DMS153 treated with DMSO at 0.1 percent for 48 hours (cell line): ENCODE measurements at regions not wholly inside any gene's neighbourhood (a gene's known extent, or its start where the extent isn't known, plus 50 kb on each side); places are given as distances from the start of the nearest gene placed in this dataset.
"Not testable (repeated sequence)": the region's sequence is repeated elsewhere in the genome, so short reads cannot be mapped to it uniquely, and the experiment has no call there.

ENCODE experiments used
- DNase-seq: peaks from one replicate; lab custom pipeline; 2025; ENCODE audit not compliant: unreplicated experiment; lab: John Stamatoyannopoulos, UW

DNA sequence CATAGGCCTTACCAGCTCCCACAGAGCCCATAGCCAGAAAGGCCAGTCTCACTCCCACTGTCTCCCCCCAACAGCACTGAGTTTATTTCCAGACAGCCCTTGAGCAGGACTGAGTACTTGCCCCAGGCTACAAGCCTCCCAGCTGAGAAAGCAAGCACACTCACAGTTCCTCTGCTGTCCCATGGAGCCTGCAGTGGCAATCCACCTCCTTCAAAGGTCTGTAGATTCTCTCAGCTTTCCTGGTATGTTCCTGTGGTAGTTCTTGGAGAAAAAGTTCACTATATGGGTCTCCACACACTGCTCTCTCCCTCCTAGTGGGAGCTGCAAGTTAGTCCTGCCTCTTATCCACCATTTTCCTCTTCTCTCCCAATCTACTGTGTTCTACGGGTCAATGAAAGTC is 728.7 kb downstream of the DIAPH3 start:
- DNase-seq = no peak

DNA sequence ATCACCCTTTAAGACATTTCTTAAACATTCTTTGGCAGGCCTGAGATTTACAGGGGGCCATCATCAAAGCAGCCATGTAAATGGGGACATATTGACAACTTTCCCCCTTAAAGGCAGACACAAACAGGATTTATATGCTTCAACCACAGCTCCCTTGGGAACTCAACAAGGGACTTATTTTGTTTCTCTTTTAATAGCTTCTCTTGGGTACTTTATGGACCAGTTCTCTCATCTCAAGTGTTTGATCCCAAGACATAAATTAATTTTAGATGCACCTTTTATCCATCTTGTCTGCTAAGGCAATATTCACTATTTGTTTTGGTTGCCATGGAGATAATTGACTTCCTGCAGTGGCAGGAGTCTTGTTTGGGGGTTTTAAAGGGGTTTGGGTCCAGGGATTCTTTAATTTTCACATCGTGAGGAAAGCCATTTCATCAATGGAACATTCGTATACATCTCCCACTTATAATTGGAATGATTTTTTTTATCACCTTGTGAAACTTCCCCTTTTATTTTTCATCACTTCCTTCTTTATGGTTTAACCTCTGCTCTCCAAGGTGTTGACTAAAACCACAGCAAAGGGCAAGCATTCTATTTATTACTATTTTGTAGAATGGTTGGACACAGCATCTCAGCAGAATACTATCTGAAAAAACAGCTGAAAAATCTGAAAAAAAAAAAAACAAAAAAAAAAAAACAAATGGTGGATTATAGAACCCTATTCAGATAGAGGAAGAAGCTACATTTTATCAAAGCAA is 726.0 kb downstream of the DIAPH3 start:
- no peak for DNase-seq

DNA sequence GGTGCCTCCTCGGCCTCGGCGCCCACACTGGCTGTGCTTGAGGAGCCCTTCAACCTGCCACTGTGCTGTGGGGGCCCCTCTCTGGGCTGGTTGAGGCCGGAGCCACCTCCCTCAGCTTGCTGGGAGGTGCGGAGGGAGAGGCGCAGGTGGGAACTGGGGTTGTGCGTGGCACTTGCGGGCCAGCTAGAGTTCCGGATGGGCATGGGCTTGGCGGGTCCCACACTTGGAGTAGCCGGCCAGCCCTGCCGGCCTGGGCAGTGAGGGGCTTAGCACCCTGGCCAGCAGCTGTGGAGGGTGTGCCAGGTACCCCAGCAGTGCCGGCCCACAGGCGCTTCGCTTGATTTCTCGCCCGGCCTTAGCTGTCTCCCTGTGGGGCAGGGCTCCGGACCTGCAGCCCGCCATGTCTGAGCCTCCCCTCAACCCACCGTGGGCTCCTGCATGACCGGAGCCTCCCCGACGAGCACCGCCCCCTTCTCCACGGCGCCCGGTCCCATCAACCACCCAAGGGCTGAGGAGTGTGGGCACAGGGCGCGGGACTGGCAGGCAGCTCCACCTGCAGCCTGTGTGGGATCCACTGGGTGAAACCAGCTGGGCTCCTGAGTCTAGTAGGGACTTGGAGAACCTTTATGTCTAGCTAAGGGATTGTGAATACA is 723.8 kb downstream of the DIAPH3 start:
- DNase-seq = no peak

DNA sequence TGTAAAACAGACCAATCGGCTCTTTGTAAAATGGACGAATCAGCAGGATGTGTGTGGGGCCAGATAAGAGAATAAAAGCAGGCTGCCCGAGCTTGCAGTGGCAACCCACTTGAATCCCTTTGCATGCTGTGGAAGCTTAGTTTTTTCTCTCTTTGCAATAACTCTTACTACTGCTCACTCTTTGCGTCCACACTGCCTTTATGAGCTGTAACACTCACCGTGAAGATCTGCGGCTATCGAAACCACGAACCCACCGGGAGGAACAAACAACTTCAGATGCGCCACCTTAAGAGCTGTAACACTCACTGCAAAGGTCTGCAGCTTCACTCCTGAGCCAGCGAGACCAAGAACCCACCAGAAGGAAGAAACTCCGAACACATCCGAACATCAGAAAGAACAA is 722.7 kb downstream of the DIAPH3 start:
- not testable (repeated sequence) for DNase-seq

DNA sequence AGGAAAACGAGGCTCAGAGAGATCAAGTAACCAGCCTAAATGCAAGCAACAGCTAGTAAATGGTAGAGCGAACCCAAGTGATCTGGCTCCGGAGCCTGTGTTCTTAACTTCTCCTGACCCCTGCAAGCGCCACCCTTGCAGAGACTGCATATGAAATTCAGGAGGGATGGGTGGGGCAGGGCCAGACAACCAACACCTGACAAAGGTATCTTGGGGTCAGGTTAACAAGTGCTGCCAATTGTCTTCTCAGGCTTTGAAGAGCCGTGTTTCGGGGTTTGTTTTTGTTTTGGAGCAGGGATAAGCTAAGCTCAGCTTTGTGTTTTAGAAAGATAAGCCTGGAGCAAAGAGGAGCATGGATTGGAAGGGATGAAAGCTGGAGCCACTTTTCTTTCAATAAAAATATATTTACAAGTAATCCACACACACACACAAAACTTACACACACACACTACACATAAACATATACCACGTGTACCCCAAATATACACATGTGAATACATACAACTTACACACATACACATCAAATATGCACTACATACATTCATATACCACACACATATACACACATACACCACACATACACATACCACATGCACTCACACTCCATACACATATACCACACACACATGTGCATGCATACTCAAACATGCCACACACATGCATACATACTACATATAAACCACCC is 722.0 kb downstream of the DIAPH3 start:
- no peak for DNase-seq

DNA sequence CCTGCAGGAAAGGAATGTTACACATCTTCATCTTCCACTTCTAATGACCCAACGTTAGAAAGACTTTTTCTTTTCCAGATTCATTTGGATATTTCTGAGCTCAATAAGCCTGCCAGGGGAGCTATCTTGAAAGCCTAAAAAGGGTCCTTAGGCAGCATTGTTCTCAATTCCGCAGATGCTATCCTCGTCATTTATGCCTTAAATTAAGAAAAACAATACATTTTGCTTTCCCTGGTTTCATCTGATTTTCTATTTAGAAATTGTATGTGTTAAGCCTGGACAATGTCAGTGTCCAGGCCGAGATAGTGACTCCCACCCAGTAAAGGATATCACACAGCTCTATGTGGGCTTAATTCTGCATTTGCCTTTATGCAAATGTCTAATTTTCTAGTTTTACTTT is 721.3 kb downstream of the DIAPH3 start:
- DNase-seq = no peak

DNA sequence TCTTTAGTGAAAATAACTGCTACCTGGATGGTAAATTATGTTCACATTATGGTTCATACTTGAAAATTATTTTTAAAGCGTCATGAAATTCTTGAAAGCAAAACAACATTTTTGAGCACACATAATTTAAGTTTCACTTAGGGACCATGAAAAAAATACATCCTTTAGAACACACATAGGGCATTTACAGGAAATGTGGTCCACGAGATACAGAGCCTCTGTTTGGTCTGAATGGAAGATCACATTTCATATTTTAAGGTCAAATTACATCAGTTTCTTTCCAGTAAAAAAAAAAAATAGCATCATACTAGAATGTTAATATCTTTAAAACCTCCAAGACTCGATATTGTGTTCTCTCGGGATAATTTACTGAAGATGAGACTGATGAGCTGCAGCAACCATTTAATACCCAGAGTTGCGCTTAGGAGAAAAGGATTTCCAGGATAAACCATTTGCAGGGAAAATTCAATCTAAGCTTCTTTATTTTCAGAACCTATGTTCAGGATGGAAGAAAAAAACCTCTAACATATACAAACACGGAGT is 720.7 kb downstream of the DIAPH3 start:
- DNase-seq = no peak

DNA sequence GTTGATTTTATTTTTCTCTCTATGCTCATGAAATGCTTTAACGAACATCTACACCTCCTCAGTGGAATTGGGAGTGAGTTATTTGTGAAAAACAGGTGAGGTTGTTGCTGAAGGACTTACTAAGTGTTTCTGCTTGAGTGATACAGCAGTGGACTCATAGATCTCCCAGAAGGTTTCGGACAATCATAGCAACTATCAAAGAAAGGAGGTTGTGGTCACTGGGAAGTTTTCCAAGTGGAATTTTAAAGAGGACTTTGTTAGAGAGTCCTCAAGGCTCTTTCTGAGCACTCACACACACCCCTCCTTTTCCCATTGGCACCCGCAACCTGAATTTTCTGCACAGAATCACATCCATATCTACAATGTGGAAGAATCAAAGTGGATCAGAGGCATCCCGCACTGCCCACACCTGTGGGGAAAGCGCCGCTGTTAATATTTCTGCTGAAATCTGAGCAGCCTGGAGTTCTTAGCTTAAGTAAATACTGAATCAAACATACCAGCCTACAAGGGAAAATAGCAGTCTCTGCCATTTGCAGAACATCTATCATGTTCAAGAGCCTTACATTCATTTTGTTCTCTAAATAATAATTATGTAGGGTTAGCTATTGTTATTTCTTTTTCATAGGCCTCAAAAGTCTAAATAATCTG is 719.4 kb downstream of the DIAPH3 start:
- peak; percentile 45 for DNase-seq

DNA sequence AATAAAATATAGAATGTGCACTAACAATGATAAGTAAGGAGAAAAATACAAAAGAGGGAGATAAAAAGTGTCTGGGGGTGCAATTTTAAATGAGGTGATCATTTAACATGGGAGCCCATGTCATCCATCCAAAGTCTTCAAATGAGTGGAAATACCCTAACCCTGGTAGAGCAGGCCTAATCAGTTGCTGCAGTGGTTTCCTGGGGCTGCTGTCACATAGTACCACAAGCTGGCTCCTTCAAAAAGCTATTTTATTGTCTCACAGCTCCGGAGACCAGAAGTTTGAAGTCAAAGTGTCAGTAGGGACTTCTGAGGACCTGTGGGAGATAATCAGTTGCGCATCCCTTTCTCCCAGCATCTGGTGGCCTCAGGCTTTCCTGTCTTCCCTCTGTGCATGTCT is 717.9 kb downstream of the DIAPH3 start:
- DNase-seq = no peak

DNA sequence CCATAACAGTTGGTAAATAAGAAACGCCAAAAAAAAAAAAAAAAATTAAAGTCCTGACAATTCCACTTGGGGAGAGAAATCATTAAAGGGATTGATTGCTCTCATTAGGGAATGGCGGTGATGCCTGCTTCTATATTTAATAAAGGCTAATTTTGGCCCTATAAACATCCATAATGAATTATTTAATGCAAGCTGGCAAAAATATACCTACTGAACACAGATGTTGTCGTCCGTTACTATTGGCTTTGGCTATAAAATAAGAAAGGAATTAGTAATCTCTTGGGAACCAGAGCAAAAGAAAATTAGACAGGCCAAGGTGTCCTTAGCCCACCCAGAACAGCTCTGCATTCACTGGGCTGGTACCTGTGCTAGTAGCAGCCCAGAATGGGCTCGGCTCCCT is 717.3 kb downstream of the DIAPH3 start:
- DNase-seq = no peak

DNA sequence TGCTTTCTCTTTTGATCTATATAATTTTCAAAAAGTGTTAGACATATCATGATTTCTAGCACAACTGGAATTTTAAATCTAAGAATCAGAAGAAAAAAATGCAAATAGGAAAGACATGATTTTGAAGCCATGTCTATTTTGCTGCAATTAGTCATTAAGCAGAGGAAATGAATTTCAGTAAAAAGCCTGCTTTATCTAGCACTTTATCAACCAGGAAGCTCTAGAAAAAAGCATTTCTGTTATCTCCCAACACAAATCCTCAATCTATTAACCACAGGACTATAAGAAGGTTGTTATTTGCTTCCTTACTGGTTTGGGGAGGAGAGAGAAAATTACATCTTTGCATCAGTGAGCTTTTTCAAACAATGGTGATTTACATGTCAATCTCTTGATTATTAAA is 716.7 kb downstream of the DIAPH3 start:
- DNase-seq = no peak

DNA sequence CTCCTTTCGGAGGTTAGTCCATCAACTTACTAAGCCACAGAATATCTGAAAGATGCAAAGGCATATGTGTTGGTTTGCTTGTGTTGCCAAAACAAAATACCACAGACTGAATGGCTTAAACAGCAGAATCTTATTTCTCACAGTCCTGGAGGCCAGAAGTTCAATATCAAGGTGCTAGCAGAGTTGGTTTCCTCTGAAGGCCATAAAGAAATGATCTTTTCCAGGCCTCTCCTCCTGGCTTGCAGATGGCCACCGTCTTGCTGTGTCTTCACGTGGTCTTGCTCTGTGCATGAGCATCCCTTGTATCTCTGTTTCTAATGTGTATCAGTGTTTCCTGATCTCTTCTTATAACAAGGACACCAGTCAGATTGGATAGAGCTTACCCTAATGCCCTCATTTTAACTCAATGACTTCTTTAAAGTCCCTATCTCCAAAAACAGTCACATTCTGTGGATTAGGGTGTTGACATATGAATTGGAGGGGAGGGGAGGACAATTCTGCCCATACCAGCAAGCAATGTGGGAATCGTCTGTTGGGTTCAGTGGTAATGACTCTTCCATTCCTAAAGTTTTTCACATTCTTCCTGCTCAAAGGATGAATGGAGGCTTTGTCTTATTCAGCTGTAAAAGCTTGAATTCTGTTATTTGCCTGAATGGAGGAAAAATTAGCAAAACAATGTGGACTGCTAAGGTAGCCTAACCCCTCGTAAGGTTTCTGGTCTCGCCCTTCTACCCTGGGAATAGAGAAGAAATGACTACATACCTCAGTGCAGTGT is 715.7 kb downstream of the DIAPH3 start:
- no peak for DNase-seq

DNA sequence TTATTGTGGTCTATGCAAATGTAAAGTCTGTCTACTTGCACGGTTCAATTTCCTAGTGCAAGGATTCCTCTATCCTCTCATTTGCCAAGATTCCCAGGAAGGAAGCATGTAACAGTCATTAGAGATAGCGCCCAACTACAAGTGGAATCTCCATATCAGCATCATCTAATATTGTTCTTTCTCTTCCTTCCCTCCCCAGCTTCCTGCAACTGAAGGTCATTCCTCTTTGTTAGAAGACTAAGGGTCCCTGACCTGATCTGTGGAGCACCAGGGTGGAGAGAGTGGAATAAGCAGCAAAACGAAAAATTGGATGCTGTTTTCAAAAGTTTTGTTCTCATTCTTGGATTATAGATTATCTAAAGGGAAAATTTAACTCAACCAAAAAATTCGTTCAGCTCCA is 714.0 kb downstream of the DIAPH3 start:
- DNase-seq = no peak

DNA sequence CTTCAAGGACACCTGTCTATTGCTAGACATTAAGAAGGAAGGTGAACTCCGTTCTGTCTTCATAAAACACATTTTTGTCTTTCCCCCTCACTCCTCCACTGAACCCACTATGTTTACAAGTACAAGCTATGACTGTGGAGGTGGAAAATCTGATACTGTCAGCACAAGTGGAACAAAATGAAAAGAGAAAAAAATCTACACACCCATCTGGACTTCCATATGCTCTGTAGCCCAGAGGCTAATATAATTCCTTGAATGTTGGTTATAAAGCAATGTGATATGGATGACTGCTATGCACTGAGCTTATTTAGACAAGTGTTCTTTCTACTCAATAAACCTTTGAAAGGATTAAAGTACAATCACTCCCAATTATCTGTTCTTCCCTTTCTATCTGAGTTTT is 713.5 kb downstream of the DIAPH3 start:
- no peak for DNase-seq

DNA sequence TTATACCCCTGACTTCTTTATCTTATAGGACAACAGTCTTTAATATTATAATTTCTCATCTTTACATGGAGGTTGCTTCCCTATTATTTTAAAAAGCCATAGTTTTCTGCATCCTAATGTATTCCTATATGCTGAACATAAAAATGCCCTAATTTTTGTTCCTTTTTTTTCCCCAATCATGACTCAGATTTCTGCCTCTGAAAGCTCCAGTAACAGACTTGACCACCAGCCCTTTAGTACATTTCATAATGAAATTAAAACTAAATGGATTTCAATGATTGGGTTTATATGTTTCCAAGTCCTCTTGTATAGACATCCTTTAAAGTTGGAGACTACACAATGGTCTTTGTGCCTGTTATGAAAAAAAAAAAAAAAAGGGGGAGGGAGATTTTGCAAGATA is 712.5 kb downstream of the DIAPH3 start:
- no peak for DNase-seq

DNA sequence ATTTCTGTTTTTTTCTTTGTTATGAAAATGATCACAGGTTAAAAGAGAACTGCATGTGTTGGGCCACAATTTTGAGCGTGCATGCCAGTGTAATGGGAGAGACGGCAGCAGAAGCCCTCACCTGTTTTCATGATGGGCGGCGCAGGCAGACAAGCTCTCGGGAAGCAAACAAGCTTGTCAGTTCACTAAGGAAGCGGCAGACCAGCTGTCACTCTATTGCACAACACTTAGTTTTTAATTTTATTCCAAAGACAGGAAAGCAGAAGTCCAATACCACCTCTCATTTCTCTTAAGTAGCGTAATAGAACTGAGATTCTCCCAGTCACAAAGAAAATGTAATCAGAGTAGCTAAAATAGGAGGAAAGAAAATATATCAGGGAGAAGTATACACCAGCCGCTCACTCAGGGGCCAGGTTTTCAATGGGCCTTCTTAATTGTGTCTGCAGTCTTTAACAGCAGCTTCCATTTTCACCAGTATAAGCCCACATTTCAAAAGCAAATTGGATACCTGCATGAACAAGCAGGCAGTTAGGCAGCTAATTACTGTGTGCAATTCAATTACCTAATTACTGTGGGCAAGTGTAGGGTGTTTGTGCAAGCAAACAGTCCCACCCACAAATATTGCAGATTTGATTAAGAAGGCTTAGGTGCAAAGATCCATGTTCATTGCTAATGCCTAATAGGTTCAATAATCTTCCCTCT is 711.4 kb downstream of the DIAPH3 start:
- DNase-seq = peak; percentile 43

DNA sequence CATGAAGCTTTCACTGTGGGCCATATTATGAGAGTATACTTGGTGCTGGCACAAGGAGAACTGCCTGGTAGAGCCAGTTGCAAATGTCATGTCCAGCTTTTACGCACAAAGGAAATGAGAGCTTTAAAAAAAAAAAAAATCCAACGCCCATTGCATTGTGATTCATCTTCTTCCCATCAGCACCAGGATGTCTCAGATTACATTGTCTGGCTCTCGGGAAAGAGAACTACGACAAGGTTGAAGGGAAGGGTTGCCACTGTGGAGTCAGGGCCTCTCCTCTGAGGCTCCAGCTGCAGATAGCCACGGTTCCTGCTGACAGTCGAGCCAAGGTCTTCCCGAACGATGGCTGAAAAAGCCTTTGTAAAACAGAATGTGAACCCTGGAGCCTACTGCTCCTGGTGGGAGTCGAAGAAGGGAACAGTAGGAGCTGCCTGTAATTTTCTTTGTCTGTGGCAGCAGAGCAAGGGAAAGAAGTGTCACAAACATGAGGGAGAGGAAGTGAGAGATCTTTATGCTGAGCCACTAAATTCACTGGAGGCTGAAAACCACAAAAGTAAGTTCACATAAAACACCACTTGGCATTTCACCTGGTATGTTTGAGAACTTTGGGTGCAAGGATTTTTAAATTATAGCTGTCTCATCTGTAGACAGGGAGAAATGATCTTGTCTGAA is 704.7 kb downstream of the DIAPH3 start:
- peak; percentile 12 for DNase-seq

DNA sequence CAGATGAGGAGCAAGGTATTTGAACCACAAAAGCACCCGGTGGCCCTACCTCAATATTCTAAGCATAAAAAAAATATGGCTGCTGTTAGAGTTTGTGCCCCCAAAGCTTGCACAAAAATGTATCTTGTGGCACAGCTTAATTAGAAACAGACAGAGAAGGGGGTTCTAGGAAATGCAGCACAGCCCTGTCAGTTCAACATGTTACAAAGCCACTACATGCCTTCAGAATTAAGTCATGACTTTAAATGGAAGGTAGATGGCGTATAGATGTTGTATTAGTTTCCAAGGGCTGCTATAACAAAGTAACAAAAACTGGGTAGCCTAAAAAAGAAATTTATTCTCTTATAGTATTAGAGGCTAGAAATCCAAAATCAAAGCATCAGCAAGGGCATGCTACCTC is 703.8 kb downstream of the DIAPH3 start:
- DNase-seq = no peak

DNA sequence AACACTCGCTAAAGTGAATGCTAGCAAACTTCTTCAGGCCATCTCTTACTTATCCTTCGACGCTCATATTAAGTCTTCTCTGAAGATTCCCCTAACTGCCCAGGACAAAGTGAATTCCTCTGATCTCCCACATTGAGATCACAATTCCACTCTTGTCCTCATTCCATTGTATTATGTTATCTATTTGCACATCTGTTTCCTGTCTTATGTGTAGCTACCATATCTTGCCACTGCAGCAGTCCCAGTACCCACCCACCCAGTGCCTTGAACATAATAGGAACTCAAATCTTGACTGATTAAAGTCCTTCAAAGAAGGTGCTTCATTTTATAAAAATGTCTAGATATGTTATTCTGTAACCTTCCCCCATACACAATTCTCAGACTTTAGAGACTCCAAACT is 702.3 kb downstream of the DIAPH3 start:
- no peak for DNase-seq

DNA sequence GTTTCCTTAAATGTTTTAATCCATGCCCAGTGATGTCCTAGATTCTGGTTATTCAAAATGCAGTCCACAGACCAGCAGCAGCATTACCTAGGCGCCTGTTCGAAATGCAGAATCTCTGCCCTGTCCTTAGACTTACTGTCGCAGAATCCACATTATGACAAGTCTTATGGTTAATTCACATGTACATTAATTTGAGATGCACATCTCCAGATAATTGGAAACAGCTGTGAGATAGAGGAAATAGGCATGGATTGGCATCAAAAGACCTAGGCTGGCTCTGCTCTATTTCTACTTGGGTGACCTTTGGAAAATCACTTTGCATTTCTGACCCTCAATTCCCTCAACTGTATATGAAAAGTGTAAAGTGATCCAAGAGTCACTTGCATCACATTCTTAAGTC is 700.7 kb downstream of the DIAPH3 start:
- no peak for DNase-seq
